ENCODE measurements at regions not wholly inside any gene's neighbourhood (a gene's known extent, or its start where the extent isn't known, plus 50 kb on each side); places are given as distances from the start of the nearest gene placed in this dataset.
"Not testable (repeated sequence)": the region's sequence is repeated elsewhere in the genome, so short reads cannot be mapped to it uniquely, and the experiment has no call there.

- no peak for DNase-seq
Measured at GRCh38 chr2:160584972-160585494, 91.4 kb upstream of the RBMS1 start.

- DNase-seq = no peak
Measured at GRCh38 chr2:160590664-160591063, 97.1 kb upstream of the RBMS1 start.

- no peak for DNase-seq
Measured at GRCh38 chr2:160592401-160592800, 98.8 kb upstream of the RBMS1 start.

GRCh38 chr2:160592993-160593392, 99.4 kb upstream of the RBMS1 start:
- DNase-seq = no peak

GRCh38 chr2:160596441-160596840, 102.8 kb upstream of the RBMS1 start:
- no peak for DNase-seq

GRCh38 chr2:160600437-160600836, 106.8 kb upstream of the RBMS1 start:
- not testable (repeated sequence) for DNase-seq

GRCh38 chr2:160602073-160602472, 108.5 kb upstream of the RBMS1 start:
- DNase-seq = no peak

- DNase-seq = no peak
Measured at GRCh38 chr2:160603771-160604510, 110.3 kb upstream of the RBMS1 start.

- no peak for DNase-seq
Measured at GRCh38 chr2:160606341-160606740, 112.7 kb upstream of the RBMS1 start.

GRCh38 chr2:160608599-160608998, 115.0 kb upstream of the RBMS1 start:
- no peak for DNase-seq

- DNase-seq = no peak
Measured at GRCh38 chr2:160609346-160609745, 115.7 kb upstream of the RBMS1 start.

- no peak for DNase-seq
Measured at GRCh38 chr2:160610041-160610440, 116.4 kb upstream of the RBMS1 start.

- no peak for DNase-seq
Measured at GRCh38 chr2:160612266-160612856, 118.8 kb upstream of the RBMS1 start.

- DNase-seq = no peak
Measured at GRCh38 chr2:160613466-160614153, 120.0 kb upstream of the RBMS1 start.

- no peak for DNase-seq
Measured at GRCh38 chr2:160614391-160614790, 120.8 kb upstream of the RBMS1 start.

- DNase-seq = no peak
Measured at GRCh38 chr2:160615706-160616105, 122.1 kb upstream of the RBMS1 start.

- no peak for DNase-seq
Measured at GRCh38 chr2:160616149-160616548, 122.5 kb upstream of the RBMS1 start.

- DNase-seq = no peak
Measured at GRCh38 chr2:160621748-160622147, 128.1 kb upstream of the RBMS1 start.

GRCh38 chr2:160628020-160628637, 134.5 kb upstream of the RBMS1 start:
- not testable (repeated sequence) for DNase-seq

- DNase-seq = no peak
Measured at GRCh38 chr2:160628811-160629210, 135.2 kb upstream of the RBMS1 start.

- DNase-seq = no peak
Measured at GRCh38 chr2:160630801-160631590, 137.4 kb upstream of the RBMS1 start.

Data from C1 segment of cervical spinal cord (tissue), 14 donors.